ENCODE measurements at regions not wholly inside any gene's neighbourhood (a gene's known extent, or its start where the extent isn't known, plus 50 kb on each side); places are given as distances from the start of the nearest gene placed in this dataset.

DNA sequence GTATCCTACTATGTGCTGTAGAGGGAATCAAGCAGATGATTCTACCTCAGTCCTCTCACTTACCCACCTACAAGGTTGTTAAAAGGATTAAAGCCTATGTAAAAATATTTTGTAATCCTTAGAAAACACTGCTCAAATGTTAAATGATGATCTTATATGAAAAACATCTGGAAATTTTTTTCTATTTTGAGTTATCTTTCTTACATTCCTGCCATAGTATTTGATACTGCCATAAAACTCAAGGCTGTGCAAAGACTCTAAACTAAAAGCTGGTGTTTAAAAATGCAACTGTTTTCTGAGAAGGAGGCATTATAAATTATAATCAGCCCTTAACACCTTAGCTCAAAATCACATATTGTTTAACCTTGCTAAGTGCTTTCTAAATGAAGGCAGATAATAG lies 474.2 kb downstream of the PRELID2 start:
- TF ChIP-seq POLR2AphosphoS5 (IDR thresholded peaks at IDR 0.05; ENCODE audit: low read depth), result no peak
- TF ChIP-seq JUNB (IDR thresholded peaks at IDR 0.05; ENCODE audit: unreplicated experiment), result no peak
- no peak for TF ChIP-seq CTCF (conservative IDR thresholded peaks at IDR 0.05; ENCODE audit: low read depth in 2 of 2)
- TF ChIP-seq EZH2 (IDR thresholded peaks at IDR 0.05; ENCODE audit: low read depth, unreplicated experiment), result no peak
- TF ChIP-seq CREB1 (CRISPR knock-in tag; IDR thresholded peaks at IDR 0.05; ENCODE audit: low read depth), result no peak
- TF ChIP-seq EZH2phosphoT487 (IDR thresholded peaks at IDR 0.05; ENCODE audit: unreplicated experiment), result no peak
- no peak for TF ChIP-seq STAT1 (IDR thresholded peaks at IDR 0.05; ENCODE audit: unreplicated experiment)
- TF ChIP-seq NANOG (IDR thresholded peaks at IDR 0.05; ENCODE audit: borderline replicate concordance), result no peak
- TF ChIP-seq, protein P1, sequence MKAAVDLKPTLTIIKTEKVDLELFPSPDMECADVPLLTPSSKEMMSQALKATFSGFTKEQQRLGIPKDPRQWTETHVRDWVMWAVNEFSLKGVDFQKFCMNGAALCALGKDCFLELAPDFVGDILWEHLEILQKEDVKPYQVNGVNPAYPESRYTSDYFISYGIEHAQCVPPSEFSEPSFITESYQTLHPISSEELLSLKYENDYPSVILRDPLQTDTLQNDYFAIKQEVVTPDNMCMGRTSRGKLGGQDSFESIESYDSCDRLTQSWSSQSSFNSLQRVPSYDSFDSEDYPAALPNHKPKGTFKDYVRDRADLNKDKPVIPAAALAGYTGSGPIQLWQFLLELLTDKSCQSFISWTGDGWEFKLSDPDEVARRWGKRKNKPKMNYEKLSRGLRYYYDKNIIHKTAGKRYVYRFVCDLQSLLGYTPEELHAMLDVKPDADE (IDR thresholded peaks at IDR 0.05), result no peak
- TF ChIP-seq, protein P2, sequence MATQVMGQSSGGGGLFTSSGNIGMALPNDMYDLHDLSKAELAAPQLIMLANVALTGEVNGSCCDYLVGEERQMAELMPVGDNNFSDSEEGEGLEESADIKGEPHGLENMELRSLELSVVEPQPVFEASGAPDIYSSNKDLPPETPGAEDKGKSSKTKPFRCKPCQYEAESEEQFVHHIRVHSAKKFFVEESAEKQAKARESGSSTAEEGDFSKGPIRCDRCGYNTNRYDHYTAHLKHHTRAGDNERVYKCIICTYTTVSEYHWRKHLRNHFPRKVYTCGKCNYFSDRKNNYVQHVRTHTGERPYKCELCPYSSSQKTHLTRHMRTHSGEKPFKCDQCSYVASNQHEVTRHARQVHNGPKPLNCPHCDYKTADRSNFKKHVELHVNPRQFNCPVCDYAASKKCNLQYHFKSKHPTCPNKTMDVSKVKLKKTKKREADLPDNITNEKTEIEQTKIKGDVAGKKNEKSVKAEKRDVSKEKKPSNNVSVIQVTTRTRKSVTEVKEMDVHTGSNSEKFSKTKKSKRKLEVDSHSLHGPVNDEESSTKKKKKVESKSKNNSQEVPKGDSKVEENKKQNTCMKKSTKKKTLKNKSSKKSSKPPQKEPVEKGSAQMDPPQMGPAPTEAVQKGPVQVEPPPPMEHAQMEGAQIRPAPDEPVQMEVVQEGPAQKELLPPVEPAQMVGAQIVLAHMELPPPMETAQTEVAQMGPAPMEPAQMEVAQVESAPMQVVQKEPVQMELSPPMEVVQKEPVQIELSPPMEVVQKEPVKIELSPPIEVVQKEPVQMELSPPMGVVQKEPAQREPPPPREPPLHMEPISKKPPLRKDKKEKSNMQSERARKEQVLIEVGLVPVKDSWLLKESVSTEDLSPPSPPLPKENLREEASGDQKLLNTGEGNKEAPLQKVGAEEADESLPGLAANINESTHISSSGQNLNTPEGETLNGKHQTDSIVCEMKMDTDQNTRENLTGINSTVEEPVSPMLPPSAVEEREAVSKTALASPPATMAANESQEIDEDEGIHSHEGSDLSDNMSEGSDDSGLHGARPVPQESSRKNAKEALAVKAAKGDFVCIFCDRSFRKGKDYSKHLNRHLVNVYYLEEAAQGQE (IDR thresholded peaks at IDR 0.05; ENCODE audit: unreplicated experiment), result no peak
- no peak for TF ChIP-seq ZNF114 (CRISPR knock-in tag; IDR thresholded peaks at IDR 0.05)
- TF ChIP-seq, protein P3, sequence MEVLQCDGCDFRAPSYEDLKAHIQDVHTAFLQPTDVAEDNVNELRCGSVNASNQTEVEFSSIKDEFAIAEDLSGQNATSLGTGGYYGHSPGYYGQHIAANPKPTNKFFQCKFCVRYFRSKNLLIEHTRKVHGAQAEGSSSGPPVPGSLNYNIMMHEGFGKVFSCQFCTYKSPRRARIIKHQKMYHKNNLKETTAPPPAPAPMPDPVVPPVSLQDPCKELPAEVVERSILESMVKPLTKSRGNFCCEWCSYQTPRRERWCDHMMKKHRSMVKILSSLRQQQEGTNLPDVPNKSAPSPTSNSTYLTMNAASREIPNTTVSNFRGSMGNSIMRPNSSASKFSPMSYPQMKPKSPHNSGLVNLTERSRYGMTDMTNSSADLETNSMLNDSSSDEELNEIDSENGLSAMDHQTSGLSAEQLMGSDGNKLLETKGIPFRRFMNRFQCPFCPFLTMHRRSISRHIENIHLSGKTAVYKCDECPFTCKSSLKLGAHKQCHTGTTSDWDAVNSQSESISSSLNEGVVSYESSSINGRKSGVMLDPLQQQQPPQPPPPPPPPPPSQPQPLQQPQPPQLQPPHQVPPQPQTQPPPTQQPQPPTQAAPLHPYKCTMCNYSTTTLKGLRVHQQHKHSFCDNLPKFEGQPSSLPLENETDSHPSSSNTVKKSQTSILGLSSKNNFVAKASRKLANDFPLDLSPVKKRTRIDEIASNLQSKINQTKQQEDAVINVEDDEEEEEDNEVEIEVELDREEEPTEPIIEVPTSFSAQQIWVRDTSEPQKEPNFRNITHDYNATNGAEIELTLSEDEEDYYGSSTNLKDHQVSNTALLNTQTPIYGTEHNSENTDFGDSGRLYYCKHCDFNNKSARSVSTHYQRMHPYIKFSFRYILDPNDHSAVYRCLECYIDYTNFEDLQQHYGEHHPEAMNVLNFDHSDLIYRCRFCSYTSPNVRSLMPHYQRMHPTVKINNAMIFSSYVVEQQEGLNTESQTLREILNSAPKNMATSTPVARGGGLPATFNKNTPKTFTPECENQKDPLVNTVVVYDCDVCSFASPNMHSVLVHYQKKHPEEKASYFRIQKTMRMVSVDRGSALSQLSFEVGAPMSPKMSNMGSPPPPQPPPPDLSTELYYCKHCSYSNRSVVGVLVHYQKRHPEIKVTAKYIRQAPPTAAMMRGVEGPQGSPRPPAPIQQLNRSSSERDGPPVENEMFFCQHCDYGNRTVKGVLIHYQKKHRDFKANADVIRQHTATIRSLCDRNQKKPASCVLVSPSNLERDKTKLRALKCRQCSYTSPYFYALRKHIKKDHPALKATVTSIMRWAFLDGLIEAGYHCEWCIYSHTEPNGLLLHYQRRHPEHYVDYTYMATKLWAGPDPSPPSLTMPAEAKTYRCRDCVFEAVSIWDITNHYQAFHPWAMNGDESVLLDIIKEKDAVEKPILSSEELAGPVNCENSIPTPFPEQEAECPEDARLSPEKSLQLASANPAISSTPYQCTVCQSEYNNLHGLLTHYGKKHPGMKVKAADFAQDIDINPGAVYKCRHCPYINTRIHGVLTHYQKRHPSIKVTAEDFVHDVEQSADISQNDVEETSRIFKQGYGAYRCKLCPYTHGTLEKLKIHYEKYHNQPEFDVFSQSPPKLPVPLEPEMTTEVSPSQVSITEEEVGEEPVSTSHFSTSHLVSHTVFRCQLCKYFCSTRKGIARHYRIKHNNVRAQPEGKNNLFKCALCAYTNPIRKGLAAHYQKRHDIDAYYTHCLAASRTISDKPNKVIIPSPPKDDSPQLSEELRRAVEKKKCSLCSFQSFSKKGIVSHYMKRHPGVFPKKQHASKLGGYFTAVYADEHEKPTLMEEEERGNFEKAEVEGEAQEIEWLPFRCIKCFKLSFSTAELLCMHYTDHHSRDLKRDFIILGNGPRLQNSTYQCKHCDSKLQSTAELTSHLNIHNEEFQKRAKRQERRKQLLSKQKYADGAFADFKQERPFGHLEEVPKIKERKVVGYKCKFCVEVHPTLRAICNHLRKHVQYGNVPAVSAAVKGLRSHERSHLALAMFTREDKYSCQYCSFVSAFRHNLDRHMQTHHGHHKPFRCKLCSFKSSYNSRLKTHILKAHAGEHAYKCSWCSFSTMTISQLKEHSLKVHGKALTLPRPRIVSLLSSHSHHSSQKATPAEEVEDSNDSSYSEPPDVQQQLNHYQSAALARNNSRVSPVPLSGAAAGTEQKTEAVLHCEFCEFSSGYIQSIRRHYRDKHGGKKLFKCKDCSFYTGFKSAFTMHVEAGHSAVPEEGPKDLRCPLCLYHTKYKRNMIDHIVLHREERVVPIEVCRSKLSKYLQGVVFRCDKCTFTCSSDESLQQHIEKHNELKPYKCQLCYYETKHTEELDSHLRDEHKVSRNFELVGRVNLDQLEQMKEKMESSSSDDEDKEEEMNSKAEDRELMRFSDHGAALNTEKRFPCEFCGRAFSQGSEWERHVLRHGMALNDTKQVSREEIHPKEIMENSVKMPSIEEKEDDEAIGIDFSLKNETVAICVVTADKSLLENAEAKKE (CRISPR knock-in tag; IDR thresholded peaks at IDR 0.05), result no peak
- TF ChIP-seq ZNF331 (CRISPR knock-in tag; IDR thresholded peaks at IDR 0.05; ENCODE audit: low read depth), result no peak

Measured in GM23338 (cell line).